SU-DHL-6 (cell line): ENCODE measurements at regions not wholly inside any gene's neighbourhood (a gene's known extent, or its start where the extent isn't known, plus 50 kb on each side); places are given as distances from the start of the nearest gene placed in this dataset.

Experiments
- H2AFZ ChIP-seq: fragments of 200-600 bp; sonication (generic); 2 replicates; pipeline ENCODE4 v1.6.1; 2014; ENCODE audit warnings: low read depth, mild to moderate bottlenecking, moderate library complexity, mixed read lengths, antibody characterized with exemption, low read length; ENCODE audit not compliant: severe bottlenecking
- H3F3A ChIP-seq: fragments of 200-600 bp; shearing (Covaris generic); 2 replicates; pipeline ENCODE4 v1.6.0; 2016; ENCODE audit warnings: antibody characterized with exemption, mild to moderate bottlenecking; ENCODE audit not compliant: insufficient read depth
- H3K27ac ChIP-seq: fragments of 200-600 bp; sonication (generic); 2 replicates; pipeline ENCODE4 v1.5.1; 2016; ENCODE audit warnings: low read depth, mild to moderate bottlenecking, low read length, moderate library complexity, mixed read lengths
- H3K27me3 ChIP-seq: fragments of 200-600 bp; sonication (generic), shearing (Covaris generic); 2 replicates; pipeline ENCODE4 v1.6.0; 2014; ENCODE audit warnings: mild to moderate bottlenecking, low read length
- H3K36me3 ChIP-seq: fragments of 200-600 bp; sonication (generic); 2 replicates; pipeline ENCODE4 v1.6.1; 2014; ENCODE audit warnings: mild to moderate bottlenecking, low read length, mixed read lengths
- H3K4me2 ChIP-seq: fragments of 300-600, 200-600 bp; shearing (Covaris generic), sonication (generic); 2 replicates; pipeline ENCODE4 v1.6.0; 2014; ENCODE audit warnings: low read length, low read depth, mild to moderate bottlenecking; ENCODE audit not compliant: poor library complexity, severe bottlenecking
- H3K4me3 ChIP-seq: fragments of 200-600 bp; sonication (generic); 2 replicates; pipeline ENCODE4 v1.5.1; 2014; ENCODE audit warnings: antibody characterized with exemption, low read length, mild to moderate bottlenecking, mixed read lengths; ENCODE audit not compliant: insufficient read depth, poor library complexity, severe bottlenecking
- H3K79me2 ChIP-seq: fragments of 200-600 bp; sonication (generic); 2 replicates; pipeline ENCODE4 v1.6.1; 2014; ENCODE audit warnings: mild to moderate bottlenecking, low read length, moderate library complexity; ENCODE audit not compliant: insufficient read depth
- H3K9ac ChIP-seq: fragments of 200-600 bp; sonication (generic); 2 replicates; pipeline ENCODE4 v1.7.0; 2014; ENCODE audit warnings: mild to moderate bottlenecking, low read length
- H3K9me2 ChIP-seq: fragments of 200-600 bp; sonication (generic); replicated peaks from 2 replicates; pipeline ENCODE4 v1.6.1; 2014; ENCODE audit warnings: low read length; ENCODE audit not compliant: insufficient read depth
- H3K9me3 ChIP-seq: fragments of 200-600 bp; sonication (generic); 2 replicates; pipeline ENCODE4 v1.6.1; 2014; ENCODE audit warnings: low read length, mixed read lengths; ENCODE audit not compliant: insufficient read depth
- H4K20me1 ChIP-seq: fragments of 200-600 bp; sonication (generic); 2 replicates; pipeline ENCODE4 v1.6.1; 2014; ENCODE audit warnings: low read depth, mild to moderate bottlenecking, antibody characterized with exemption, low read length, moderate library complexity, mixed read lengths
- EZH2phosphoT487 ChIP-seq: fragments of 200-600 bp; sonication (generic), shearing (Covaris generic); conservative IDR thresholded peaks from 2 replicates; pipeline ENCODE4 v1.6.1; 2018; ENCODE audit warnings: mild to moderate bottlenecking, antibody characterized with exemption, low read length, moderate library complexity, mixed read lengths
- TF ChIP-seq, protein P1 (sequence below): fragments of 200-600 bp; sonication (generic); IDR thresholded peaks from one replicate; pipeline ENCODE4 v1.5.1; 2017; ENCODE audit warnings: antibody characterized with exemption, mild to moderate bottlenecking, low read length, moderate library complexity; ENCODE audit not compliant: insufficient read depth, poor library complexity, severe bottlenecking

GRCh38 chr5:4335078-4335477, 739.4 kb downstream of the IRX1 start:
- H3K9me3 ChIP-seq = no peaks in the 10 kb centered on the region
- no peaks in the 10 kb centered on the region for H3K79me2 ChIP-seq
- H3F3A ChIP-seq = no peaks in the 10 kb centered on the region
- H3K4me3 ChIP-seq = no peak overlapping the region
- H3K4me2 ChIP-seq = no peak overlapping the region
- H3K36me3 ChIP-seq = no peaks in the 10 kb centered on the region
- no peak overlapping the region for H2AFZ ChIP-seq
- no peak overlapping the region for H3K9ac ChIP-seq
- no peaks in the 10 kb centered on the region for H3K9me2 ChIP-seq
- no peak for TF ChIP-seq EZH2phosphoT487
- TF ChIP-seq, protein P1, sequence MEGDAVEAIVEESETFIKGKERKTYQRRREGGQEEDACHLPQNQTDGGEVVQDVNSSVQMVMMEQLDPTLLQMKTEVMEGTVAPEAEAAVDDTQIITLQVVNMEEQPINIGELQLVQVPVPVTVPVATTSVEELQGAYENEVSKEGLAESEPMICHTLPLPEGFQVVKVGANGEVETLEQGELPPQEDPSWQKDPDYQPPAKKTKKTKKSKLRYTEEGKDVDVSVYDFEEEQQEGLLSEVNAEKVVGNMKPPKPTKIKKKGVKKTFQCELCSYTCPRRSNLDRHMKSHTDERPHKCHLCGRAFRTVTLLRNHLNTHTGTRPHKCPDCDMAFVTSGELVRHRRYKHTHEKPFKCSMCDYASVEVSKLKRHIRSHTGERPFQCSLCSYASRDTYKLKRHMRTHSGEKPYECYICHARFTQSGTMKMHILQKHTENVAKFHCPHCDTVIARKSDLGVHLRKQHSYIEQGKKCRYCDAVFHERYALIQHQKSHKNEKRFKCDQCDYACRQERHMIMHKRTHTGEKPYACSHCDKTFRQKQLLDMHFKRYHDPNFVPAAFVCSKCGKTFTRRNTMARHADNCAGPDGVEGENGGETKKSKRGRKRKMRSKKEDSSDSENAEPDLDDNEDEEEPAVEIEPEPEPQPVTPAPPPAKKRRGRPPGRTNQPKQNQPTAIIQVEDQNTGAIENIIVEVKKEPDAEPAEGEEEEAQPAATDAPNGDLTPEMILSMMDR = no peak
- H4K20me1 ChIP-seq = no peaks in the 10 kb centered on the region
- H3K27ac ChIP-seq = no peak overlapping the region
- H3K27me3 ChIP-seq = no peaks in the 10 kb centered on the region

GRCh38 chr5:4337519-4337918, 741.9 kb downstream of the IRX1 start:
- no peaks in the 10 kb centered on the region for H3K9me3 ChIP-seq
- H3K9ac ChIP-seq = no peak overlapping the region
- no peak overlapping the region for H2AFZ ChIP-seq
- H3K27me3 ChIP-seq = no peaks in the 10 kb centered on the region
- H3K36me3 ChIP-seq = no peaks in the 10 kb centered on the region
- H3K4me3 ChIP-seq = no peak overlapping the region
- no peak overlapping the region for H3K4me2 ChIP-seq
- no peaks in the 10 kb centered on the region for H3K79me2 ChIP-seq
- no peak overlapping the region for H3K27ac ChIP-seq
- no peaks in the 10 kb centered on the region for H4K20me1 ChIP-seq
- TF ChIP-seq EZH2phosphoT487 = no peak
- TF ChIP-seq, protein P1 = no peak
- H3K9me2 ChIP-seq = no peaks in the 10 kb centered on the region
- H3F3A ChIP-seq = no peaks in the 10 kb centered on the region

- Histone ChIP-seq H3K9me3 (no peaks in the 10 kb centered on the region), H3K27me3 (no peaks in the 10 kb centered on the region), H4K20me1 (no peaks in the 10 kb centered on the region), H3K36me3 (no peaks in the 10 kb centered on the region), H3K4me2 (no peak overlapping the region), H3K4me3 (no peak overlapping the region), H3K79me2 (no peaks in the 10 kb centered on the region), H3K27ac (no peak overlapping the region), H3F3A (no peaks in the 10 kb centered on the region), H3K9me2 (no peaks in the 10 kb centered on the region), H3K9ac (no peak overlapping the region), H2AFZ (no peak overlapping the region)
- no peak for TF ChIP-seq EZH2phosphoT487
- TF ChIP-seq, protein P1 = no peak
Observed at GRCh38 chr5:4339949-4340348, 744.3 kb downstream of the IRX1 start.

- no peak overlapping the region for H3K9ac ChIP-seq
- no peaks in the 10 kb centered on the region for H3K9me3 ChIP-seq
- H3F3A ChIP-seq = no peaks in the 10 kb centered on the region
- H3K9me2 ChIP-seq = no peaks in the 10 kb centered on the region
- no peak overlapping the region for H3K4me2 ChIP-seq
- no peaks in the 10 kb centered on the region for H3K79me2 ChIP-seq
- H4K20me1 ChIP-seq = no peaks in the 10 kb centered on the region
- H3K27me3 ChIP-seq = no peaks in the 10 kb centered on the region
- no peak overlapping the region for H2AFZ ChIP-seq
- H3K36me3 ChIP-seq = no peaks in the 10 kb centered on the region
- no peak overlapping the region for H3K27ac ChIP-seq
- no peak overlapping the region for H3K4me3 ChIP-seq
- no peak for TF ChIP-seq EZH2phosphoT487
- TF ChIP-seq, protein P1 = no peak
Observed at GRCh38 chr5:4345850-4346249, 750.2 kb downstream of the IRX1 start.
